ENCODE measurements at regions not wholly inside any gene's neighbourhood (a gene's known extent, or its start where the extent isn't known, plus 50 kb on each side); places are given as distances from the start of the nearest gene placed in this dataset.
"Not testable (repeated sequence)": the region's sequence is repeated elsewhere in the genome, so short reads cannot be mapped to it uniquely, and the experiment has no call there.

DNA sequence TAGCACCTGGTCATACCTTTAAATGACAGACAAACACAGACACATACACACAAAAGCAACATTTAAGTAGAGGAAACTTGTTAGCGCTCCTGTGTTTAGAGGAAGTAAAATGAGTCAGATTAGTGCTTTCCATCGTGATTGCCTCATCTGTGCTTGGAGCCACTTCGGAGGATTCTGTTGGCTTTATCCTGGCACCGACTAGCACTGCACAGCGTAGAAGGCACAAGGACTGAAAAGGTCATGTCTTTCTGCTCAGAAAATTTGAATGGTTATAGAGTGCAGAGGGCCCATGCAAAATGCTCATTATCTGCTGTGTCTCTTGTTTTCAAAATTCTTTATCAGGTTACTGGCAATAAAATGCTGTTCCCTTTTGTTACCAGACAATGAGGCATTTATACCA lies 863.6 kb upstream of the TPTE start:
- H3K4me3 ChIP-seq (ENCODE audit: low read depth, low read length); FAIRE-seq; H3K27me3 ChIP-seq (ENCODE audit: control insufficient read depth, insufficient read depth, low read length); H3K36me3 ChIP-seq (ENCODE audit: control insufficient read depth, insufficient read depth, low read length); DNase-seq (ENCODE audit: low read depth): not testable (repeated sequence)

DNA sequence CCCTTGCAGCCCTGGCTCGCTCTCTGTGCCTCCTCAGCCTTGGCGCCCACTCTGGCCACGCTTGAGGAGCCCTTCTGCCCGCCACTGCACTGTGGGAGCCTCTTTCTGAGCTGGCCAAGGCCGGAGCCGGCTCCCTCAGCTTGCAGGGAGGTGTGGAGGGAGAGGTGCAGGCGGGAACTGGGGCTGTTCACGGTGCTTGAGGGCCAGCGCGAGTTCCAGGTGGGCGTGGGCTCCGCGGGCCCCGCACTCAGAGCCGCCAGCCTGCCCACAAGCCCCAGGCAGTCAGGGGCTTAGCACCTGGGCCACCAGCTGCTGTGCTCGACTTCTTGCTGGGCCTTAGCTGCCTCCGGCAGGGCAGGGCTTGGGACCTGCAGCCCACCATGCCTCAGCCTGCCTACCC lies 861.5 kb upstream of the TPTE start:
- not testable (repeated sequence) for H3K27me3 ChIP-seq (ENCODE audit: control insufficient read depth, insufficient read depth, low read length); H3K4me3 ChIP-seq (ENCODE audit: low read depth, low read length); H3K36me3 ChIP-seq (ENCODE audit: control insufficient read depth, insufficient read depth, low read length); FAIRE-seq; DNase-seq (ENCODE audit: low read depth)

DNA sequence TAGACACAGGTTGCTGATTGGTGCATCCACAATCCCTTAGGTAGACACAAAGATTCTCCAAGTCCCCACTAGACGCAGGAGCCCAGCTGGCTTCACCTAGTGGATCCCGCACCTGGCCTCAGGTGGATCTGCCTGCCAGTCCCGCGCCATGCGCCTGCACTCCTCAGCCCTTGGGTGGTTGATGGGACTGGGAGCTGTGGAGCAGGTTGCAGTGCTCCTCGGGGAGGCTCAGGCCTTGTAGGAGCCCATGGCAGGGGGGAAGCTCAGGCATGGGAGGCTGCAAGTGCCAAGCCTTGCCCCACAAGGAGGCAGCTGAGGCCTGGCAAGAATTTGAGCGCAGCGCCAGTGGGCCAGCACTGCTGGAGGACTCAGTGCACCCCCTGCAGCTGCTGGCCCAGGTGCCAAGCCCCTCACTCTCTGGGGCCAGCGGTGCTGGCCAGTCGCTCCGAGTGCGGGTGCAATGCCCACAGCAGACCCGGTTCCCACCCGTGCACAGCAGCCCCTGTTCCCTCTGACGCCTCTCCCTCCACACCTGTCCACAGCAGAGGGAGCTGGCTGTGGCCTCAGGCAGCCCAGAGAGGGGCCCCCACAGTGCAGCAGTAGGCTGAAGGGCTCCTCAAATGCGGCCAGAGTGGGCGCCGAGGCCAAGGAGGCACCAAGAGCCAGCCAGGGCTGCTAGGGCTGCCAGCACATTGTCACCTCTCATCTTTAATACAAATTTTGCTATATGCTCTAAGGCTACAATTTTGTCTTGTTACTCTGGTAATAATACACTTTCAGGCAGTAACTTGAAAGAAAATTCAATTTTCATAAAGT lies 857.3 kb upstream of the TPTE start:
- not testable (repeated sequence) for DNase-seq (ENCODE audit: low read depth); H3K4me3 ChIP-seq (ENCODE audit: low read depth, low read length); H3K36me3 ChIP-seq (ENCODE audit: control insufficient read depth, insufficient read depth, low read length); FAIRE-seq; H3K27me3 ChIP-seq (ENCODE audit: control insufficient read depth, insufficient read depth, low read length)

DNA sequence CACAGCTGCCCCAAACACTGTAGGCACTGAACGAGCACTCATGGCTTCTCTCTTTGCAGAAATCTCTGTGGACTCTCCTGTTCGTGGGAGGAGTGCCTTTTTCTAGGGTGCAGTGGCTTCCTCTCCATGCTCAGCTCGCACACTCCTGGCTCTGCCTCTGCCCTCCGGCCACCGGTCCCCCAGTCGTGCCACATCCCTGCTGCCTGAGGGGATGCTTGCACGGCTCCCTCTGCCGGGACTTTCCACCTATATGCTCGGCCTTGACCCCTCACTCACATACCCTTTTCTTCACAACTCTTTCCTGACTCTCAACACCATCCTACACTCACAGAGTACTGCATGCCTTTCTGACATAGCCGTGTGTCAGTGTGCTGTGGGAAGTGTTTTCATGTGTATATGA lies 845.6 kb upstream of the TPTE start:
- not testable (repeated sequence) for DNase-seq (ENCODE audit: low read depth); H3K4me3 ChIP-seq (ENCODE audit: low read depth, low read length); H3K27me3 ChIP-seq (ENCODE audit: control insufficient read depth, insufficient read depth, low read length); H3K36me3 ChIP-seq (ENCODE audit: control insufficient read depth, insufficient read depth, low read length); FAIRE-seq

DNA sequence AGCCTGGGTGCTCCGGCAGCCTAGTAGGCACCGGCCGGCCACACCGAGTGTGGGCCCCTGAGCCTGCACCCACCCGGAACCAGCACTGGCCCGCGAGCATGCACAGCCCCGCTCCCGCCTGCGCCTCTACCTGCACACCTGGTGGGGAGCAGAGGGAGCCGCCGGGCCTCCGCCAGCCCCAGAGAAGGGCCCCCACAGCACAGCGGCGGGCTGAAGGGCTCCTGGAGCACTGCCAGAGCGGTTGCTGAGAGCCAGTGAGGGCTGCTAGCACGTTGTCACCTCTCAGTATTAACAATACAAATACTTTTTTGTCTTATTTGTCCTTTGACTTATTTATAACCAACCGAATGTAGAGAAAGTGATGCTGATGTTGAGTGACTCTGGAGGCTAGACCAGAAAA lies 842.4 kb upstream of the TPTE start:
- not testable (repeated sequence) for H3K4me3 ChIP-seq (ENCODE audit: low read depth, low read length); FAIRE-seq; DNase-seq (ENCODE audit: low read depth); H3K36me3 ChIP-seq (ENCODE audit: control insufficient read depth, insufficient read depth, low read length); H3K27me3 ChIP-seq (ENCODE audit: control insufficient read depth, insufficient read depth, low read length)

DNA sequence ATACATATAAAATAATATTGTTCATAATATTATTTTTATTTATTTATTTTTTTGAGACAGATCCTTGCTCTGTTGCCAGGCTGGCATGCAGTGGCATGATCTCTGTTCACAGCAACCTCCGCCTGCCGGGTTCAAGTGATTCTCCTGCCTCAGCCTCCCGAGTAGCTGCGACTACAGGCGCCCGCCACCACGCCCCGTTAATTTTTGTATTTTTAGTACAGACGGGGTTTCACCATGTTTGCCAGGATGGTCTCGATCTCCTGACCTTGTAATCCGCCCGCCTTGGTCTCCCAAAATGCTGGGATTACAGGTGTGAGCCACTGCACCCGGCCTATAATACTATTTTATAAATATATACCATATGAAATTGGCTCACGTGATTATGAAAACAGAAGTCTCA lies 832.4 kb upstream of the TPTE start:
- H3K27me3 ChIP-seq (ENCODE audit: control insufficient read depth, insufficient read depth, low read length); FAIRE-seq; H3K4me3 ChIP-seq (ENCODE audit: low read depth, low read length); DNase-seq (ENCODE audit: low read depth); H3K36me3 ChIP-seq (ENCODE audit: control insufficient read depth, insufficient read depth, low read length): not testable (repeated sequence)

DNA sequence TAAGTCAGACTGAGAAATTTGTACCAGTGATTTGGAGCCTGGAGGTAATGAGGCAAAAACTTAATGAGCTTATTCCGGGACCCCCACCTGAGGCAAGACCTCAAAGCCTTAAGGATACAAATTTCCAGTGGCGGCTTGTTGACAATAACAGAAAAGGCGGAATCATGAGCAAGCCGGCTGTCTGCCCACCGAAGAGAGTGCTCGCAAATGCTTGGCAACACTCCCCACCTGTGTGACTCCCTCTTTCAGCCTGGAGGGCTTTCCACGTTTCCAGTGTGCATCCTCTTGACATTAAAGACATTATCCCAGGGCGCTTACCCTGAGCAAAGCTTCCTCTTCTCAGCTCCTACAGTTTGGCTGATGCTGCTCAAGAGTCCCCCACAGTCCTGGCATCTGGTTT lies 830.4 kb upstream of the TPTE start:
- FAIRE-seq; H3K27me3 ChIP-seq (ENCODE audit: control insufficient read depth, insufficient read depth, low read length); H3K4me3 ChIP-seq (ENCODE audit: low read depth, low read length); DNase-seq (ENCODE audit: low read depth); H3K36me3 ChIP-seq (ENCODE audit: control insufficient read depth, insufficient read depth, low read length): not testable (repeated sequence)

DNA sequence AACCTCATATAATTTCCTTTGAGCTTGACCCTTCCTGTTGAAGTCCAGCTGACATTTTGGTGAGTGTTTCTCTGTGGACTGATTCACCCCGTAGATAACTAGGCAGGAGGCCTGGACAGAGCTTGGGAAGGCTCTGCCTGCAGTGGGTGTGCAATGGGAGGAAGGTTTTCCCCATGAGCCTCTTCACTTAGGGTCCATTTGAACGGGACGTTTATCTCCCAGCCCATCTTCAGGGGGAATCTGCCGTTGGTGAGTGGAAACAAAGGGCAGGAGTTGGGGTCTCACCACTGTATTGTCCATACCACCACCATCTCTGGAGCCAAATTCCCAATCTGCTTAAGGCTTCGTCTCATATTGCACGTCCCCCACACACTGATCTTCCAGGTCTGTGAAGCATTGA lies 825.6 kb upstream of the TPTE start:
- not testable (repeated sequence) for H3K27me3 ChIP-seq (ENCODE audit: control insufficient read depth, insufficient read depth, low read length); FAIRE-seq; H3K4me3 ChIP-seq (ENCODE audit: low read depth, low read length); H3K36me3 ChIP-seq (ENCODE audit: control insufficient read depth, insufficient read depth, low read length); DNase-seq (ENCODE audit: low read depth)

DNA sequence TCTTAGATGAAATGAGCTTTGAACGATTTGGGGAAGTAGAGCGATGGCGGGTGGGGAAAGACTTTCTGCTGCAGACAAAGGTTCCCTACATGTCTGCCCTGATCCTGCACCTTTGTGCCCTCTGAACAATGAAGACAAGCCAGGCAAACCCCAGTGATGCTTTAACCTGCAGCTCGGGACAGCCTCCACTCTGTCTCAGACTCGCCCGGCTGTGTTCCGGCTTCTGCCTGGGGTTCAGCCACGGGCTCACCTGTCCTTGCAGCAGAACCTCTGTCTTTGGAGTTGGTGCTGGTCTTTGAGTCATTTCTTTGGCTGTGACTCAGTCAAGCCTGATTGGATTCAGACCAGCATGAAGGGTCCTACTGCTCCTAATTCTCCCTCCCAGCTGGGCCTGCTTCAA lies 823.6 kb upstream of the TPTE start:
- not testable (repeated sequence) for H3K4me3 ChIP-seq (ENCODE audit: low read depth, low read length); DNase-seq (ENCODE audit: low read depth); H3K36me3 ChIP-seq (ENCODE audit: control insufficient read depth, insufficient read depth, low read length); H3K27me3 ChIP-seq (ENCODE audit: control insufficient read depth, insufficient read depth, low read length); FAIRE-seq

DNA sequence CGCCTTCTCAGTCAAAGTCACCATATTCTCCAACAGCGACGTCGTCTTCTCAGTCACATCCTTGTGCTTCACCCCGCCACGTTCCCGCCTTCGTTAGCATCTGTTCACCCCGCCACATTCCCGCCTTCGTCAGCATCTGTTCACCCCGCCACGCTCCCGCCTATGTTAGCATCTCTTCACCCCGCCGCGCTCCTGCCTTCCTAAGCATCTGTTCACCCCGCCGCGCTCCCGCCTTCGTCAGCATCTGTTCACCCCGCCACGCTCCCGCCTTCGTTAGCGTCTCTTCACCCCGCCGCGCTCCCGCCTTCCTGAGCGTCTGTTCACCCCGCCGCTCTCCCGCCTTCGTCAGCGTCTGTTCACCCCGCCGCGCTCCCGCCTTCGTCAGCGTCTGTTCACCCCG lies 816.4 kb upstream of the TPTE start:
- H3K36me3 ChIP-seq (ENCODE audit: control insufficient read depth, insufficient read depth, low read length); DNase-seq (ENCODE audit: low read depth); H3K27me3 ChIP-seq (ENCODE audit: control insufficient read depth, insufficient read depth, low read length); H3K4me3 ChIP-seq (ENCODE audit: low read depth, low read length); FAIRE-seq: not testable (repeated sequence)

DNA sequence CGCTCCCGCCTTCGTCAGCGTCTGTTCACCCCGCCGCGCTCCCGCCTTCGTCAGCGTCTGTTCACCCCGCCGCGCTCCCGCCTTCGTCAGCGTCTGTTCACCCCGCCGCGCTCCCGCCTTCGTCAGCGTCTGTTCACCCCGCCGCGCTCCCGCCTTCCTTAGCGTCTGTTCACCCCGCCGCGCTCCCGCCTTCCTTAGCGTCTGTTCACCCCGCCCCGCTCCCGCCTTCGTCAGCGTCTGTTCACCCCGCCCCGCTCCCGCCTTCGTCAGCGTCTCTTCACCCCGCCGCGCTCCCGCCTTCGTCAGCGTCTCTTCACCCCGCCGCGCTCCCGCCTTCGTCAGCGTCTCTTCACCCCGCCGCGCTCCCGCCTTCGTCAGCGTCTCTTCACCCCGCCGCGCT lies 815.9 kb upstream of the TPTE start:
- not testable (repeated sequence) for H3K4me3 ChIP-seq (ENCODE audit: low read depth, low read length); H3K36me3 ChIP-seq (ENCODE audit: control insufficient read depth, insufficient read depth, low read length); H3K27me3 ChIP-seq (ENCODE audit: control insufficient read depth, insufficient read depth, low read length); DNase-seq (ENCODE audit: low read depth); FAIRE-seq

DNA sequence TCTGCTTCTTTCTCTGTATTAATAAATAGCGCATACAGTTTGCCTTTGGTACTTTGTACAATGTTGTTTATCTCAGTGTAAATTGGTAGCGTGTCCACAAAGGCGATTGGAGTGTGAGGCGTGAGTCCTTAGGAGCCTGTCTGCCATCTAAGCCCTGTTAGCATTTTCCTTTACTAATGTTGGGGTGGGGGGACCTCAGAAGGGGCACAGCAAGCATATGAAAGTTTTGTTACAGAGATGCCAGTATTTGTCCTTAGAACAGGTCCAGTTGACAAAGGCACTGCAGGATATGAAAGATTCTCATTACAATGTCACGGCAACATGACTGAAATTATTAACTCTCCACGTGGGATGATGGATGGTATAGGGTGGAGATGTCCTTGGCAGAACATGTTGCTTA lies 796.8 kb upstream of the TPTE start:
- not testable (repeated sequence) for DNase-seq (ENCODE audit: low read depth); H3K27me3 ChIP-seq (ENCODE audit: control insufficient read depth, insufficient read depth, low read length); H3K36me3 ChIP-seq (ENCODE audit: control insufficient read depth, insufficient read depth, low read length); H3K4me3 ChIP-seq (ENCODE audit: low read depth, low read length); FAIRE-seq

DNA sequence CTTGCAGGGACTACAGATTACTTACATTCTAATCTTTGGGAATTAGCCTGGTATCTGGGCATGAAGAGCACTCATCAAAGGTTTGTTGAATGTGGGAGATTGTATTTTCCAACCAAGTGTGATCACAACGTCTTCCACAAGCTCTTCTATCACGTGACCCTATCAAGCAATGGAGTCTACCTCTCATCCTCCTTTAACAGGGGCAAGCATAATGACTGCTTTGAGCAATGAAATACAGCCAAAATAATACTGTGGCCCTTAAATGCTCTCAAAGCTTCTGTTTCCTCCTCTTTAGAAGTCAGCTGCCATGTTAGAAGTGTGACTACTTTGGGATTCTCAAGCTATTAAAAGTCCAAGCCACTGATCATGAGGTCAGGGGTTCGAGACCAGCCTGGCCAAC lies 794.2 kb upstream of the TPTE start:
- FAIRE-seq; H3K36me3 ChIP-seq (ENCODE audit: control insufficient read depth, insufficient read depth, low read length); DNase-seq (ENCODE audit: low read depth); H3K4me3 ChIP-seq (ENCODE audit: low read depth, low read length); H3K27me3 ChIP-seq (ENCODE audit: control insufficient read depth, insufficient read depth, low read length): not testable (repeated sequence)

DNA sequence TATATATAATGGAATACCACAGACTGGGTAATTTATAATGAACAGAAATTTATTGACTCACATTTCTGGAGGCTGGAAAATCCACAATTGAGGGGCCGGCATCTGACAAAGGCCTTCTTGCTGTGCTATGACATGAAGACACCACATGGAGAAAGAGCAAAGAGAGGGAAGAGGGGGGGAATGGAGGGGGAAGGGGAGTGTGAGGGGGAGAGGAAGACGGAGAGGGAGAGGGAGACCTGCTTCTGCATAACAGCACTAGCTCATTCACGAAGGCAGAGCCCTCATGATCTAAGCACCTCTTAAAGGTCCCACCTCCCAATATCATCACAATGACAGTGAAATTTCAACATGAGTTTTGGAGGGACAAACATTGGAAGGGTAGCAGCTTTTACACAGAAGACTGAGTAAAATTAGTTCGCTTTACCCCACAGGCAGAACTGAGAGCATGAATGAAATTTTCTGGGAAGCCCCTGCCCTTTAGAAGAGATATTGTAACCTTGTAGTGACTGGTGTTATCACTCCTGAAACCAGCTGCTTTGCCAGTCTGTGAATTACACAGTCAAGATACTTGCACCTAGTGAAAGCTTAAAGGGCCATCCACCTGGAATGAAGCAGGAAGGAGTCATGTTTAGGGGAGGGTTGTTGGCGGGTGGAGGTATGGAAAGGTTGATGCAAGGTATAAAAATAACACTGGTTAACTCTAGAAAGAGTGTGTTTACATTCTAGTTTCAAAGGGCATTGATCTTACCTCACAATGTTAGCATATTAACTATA lies 793.0 kb upstream of the TPTE start:
- not testable (repeated sequence) for H3K4me3 ChIP-seq (ENCODE audit: low read depth, low read length); DNase-seq (ENCODE audit: low read depth); H3K36me3 ChIP-seq (ENCODE audit: control insufficient read depth, insufficient read depth, low read length); H3K27me3 ChIP-seq (ENCODE audit: control insufficient read depth, insufficient read depth, low read length); FAIRE-seq

Data from bronchial epithelial cell (primary cell).